GM12878 (cell line): ENCODE measurements at regions not wholly inside any gene's neighbourhood (a gene's known extent, or its start where the extent isn't known, plus 50 kb on each side); places are given as distances from the start of the nearest gene placed in this dataset.

Experiments used
- ATAC-seq: fragments of 200-7000 bp; cut with Tn5 transposase; 3 replicates; pipeline ENCODE4 v1.9.1; 2020; ENCODE audit warnings: mild to moderate bottlenecking, moderate library complexity
- BruUV-seq: library from RNA; stranded (reverse); fragments of 400-500 nt; replicated peaks from 2 replicates; lab custom pipeline; 2021; lab: Mats Ljungman, UMichigan
- CTCF ChIA-PET: fragments of 300-600 bp; sonication (Branson Sonifier 250); formaldehyde crosslinking; extraction: SDS; loops from one replicate; lab custom pipeline; 2021; ENCODE audit warnings: inconsistent platforms; lab: Yijun Ruan, JAX
- POLR2A ChIA-PET: fragments of 350-600 bp; formaldehyde crosslinking; extraction: SDS; loops from one replicate; lab custom pipeline; 2021; ENCODE audit warnings: inconsistent platforms; lab: Charles Lee
- RAD21 ChIA-PET: fragments of 300-600 bp; sonication (Branson Sonifier 250); formaldehyde crosslinking; loops from one replicate; lab custom pipeline; 2023; ENCODE audit warnings: antibody characterized with exemption; ENCODE audit not compliant: unreplicated experiment; lab: Charles Lee
- SMC1A ChIA-PET: fragments of 300-600 bp; sonication (Branson Sonifier 250); formaldehyde crosslinking; loops from one replicate; lab custom pipeline; 2023; ENCODE audit not compliant: unreplicated experiment, uncharacterized antibody; lab: Charles Lee
- DNase-seq: peaks from one replicate; pipeline ENCODE4 v3.0.0-alpha.2; 2011; ENCODE audit warnings: low read depth, low spot score
- FAIRE-seq: peaks from 3 replicates; lab custom pipeline; 2011; peaks lifted over from hg19 to GRCh38; lab: Jason Lieb, UNC
- H2AFZ ChIP-seq: 2 replicates; pipeline ENCODE4 v1.6.0; 2011; ENCODE audit warnings: low read depth, low read length, control low read depth; ENCODE audit not compliant: control insufficient read depth
- H3K27ac ChIP-seq: 2 replicates; pipeline ENCODE4 v1.5.1; 2011; ENCODE audit warnings: control low read depth; ENCODE audit not compliant: control insufficient read depth, insufficient read depth
- H3K27me3 ChIP-seq, 2 experiments: replicated peaks in 1 of 2; 2 replicates each; pipeline versions ENCODE4 v1.6.0 to v1.6.1; 2011; ENCODE audit warnings: low read length in 1 of 2; ENCODE audit not compliant: control insufficient read depth in 2 of 2, insufficient read depth in 2 of 2
- H3K36me3 ChIP-seq, 2 experiments: 2 replicates each; pipeline ENCODE4 v1.5.1; 2011; ENCODE audit warnings: low read length in 1 of 2; ENCODE audit not compliant: control insufficient read depth in 2 of 2, insufficient read depth in 2 of 2
- H3K4me1 ChIP-seq: 2 replicates; pipeline ENCODE4 v1.6.1; 2011; ENCODE audit warnings: mild to moderate bottlenecking, low read length, moderate library complexity, mixed read lengths; ENCODE audit not compliant: control insufficient read depth, insufficient read depth
- H3K4me2 ChIP-seq: 2 replicates; pipeline ENCODE4 v1.6.0; 2011; ENCODE audit warnings: control low read depth; ENCODE audit not compliant: control insufficient read depth, insufficient read depth
- H3K4me3 ChIP-seq: fragments of 200-600 bp; sonication (generic); 2 replicates; pipeline ENCODE4 v1.5.1; 2016
- H3K79me2 ChIP-seq: 2 replicates; pipeline ENCODE4 v1.6.0; 2011; ENCODE audit warnings: low read length; ENCODE audit not compliant: control insufficient read depth, insufficient read depth
- H3K9ac ChIP-seq: 2 replicates; pipeline ENCODE4 v1.8.0; 2011; ENCODE audit warnings: low read length, control low read depth, mixed read lengths; ENCODE audit not compliant: control insufficient read depth, insufficient read depth
- H3K9me3 ChIP-seq: replicated peaks from 3 replicates; pipeline ENCODE4 v1.5.1; 2011; ENCODE audit warnings: mild to moderate bottlenecking, low read length; ENCODE audit not compliant: control insufficient read depth, insufficient read depth
- H4K20me1 ChIP-seq: 2 replicates; pipeline ENCODE4 v1.6.0; 2011; ENCODE audit not compliant: control insufficient read depth, insufficient read depth
- BCL11A ChIP-seq: IDR thresholded peaks from 2 replicates; pipeline ENCODE4 v1.6.1; 2011; ENCODE audit warnings: low read depth, low read length
- FOXK2 ChIP-seq: fragments of 450-650 bp; IDR thresholded peaks from 2 replicates; pipeline ENCODE4 v1.6.1; 2017; ENCODE audit warnings: mild to moderate bottlenecking, moderate library complexity
- HDGF ChIP-seq: fragments of 450-650 bp; IDR thresholded peaks from 2 replicates; pipeline ENCODE4 v1.6.1; 2016; ENCODE audit warnings: antibody characterized with exemption
- IKZF2 ChIP-seq, 2 experiments: fragments of 450-650 bp; IDR thresholded peaks; 2 replicates each; pipeline ENCODE4 v1.6.1; 2017; ENCODE audit warnings: mild to moderate bottlenecking in 2 of 2, moderate library complexity in 2 of 2
- JUNB ChIP-seq: IDR thresholded peaks from 2 replicates; pipeline ENCODE4 v1.6.1; 2016; ENCODE audit warnings: antibody characterized with exemption, mild to moderate bottlenecking
- KDM1A ChIP-seq: fragments of 200-600 bp; sonication (generic); IDR thresholded peaks from 2 replicates; pipeline ENCODE4 v1.6.1; 2016; ENCODE audit warnings: borderline replicate concordance
- MXI1 ChIP-seq: fragments of 150-350 bp; IDR thresholded peaks from 2 replicates; pipeline ENCODE4 v1.6.1; 2011; ENCODE audit warnings: low read depth, mild to moderate bottlenecking, inconsistent platforms, low read length, improper control_type of control experiment
- PAX5 ChIP-seq: IDR thresholded peaks from 2 replicates; pipeline ENCODE4 v1.6.1; 2011; ENCODE audit warnings: low read depth, low read length, borderline replicate concordance
- SIX5 ChIP-seq: IDR thresholded peaks from 2 replicates; pipeline ENCODE4 v1.6.1; 2011; ENCODE audit warnings: mild to moderate bottlenecking, low read depth, low read length, moderate library complexity; ENCODE audit not compliant: severe bottlenecking
- SPI1 ChIP-seq: IDR thresholded peaks from 2 replicates; pipeline ENCODE4 v1.6.1; 2011; ENCODE audit warnings: low read depth, mild to moderate bottlenecking, low read length, moderate library complexity, borderline replicate concordance; ENCODE audit not compliant: insufficient read depth
- TCF3 ChIP-seq: IDR thresholded peaks from 2 replicates; pipeline ENCODE4 v1.6.1; 2012; ENCODE audit warnings: low read depth, mild to moderate bottlenecking, low read length, borderline replicate concordance; ENCODE audit not compliant: insufficient read depth
- WRNIP1 ChIP-seq: IDR thresholded peaks from 2 replicates; pipeline ENCODE4 v1.6.1; 2011; ENCODE audit warnings: low read depth, low read length, improper control_type of control experiment, borderline replicate concordance
- ZNF24 ChIP-seq: fragments of 450-650 bp; IDR thresholded peaks from 2 replicates; pipeline ENCODE4 v1.6.1; 2017; ENCODE audit warnings: antibody characterized with exemption, mild to moderate bottlenecking
- ZNF622 ChIP-seq: fragments of 450-650 bp; IDR thresholded peaks from 2 replicates; pipeline ENCODE4 v1.6.1; 2017; ENCODE audit warnings: mild to moderate bottlenecking, inconsistent platforms
- WGBS: methylation state at CpG from one replicate; pipeline ENCODE4 v1.1.6; 2016; ENCODE audit warnings: low lambda C conversion rate; ENCODE audit not compliant: insufficient replicate concordance, insufficient coverage; ENCODE audit errors: missing lambda C conversion rate; 5-methylcytosine and 5-hydroxymethylcytosine counted together
- in situ Hi-C: fragments of 300-500 bp; cut with MboI; formaldehyde crosslinking; loops from 9 replicates; pipeline ENCODE4 v1.14.3; 2018; ENCODE audit warnings: mixed read lengths
- intact Hi-C: fragments of 100-400 bp; cut with micrococcal nuclease; formaldehyde crosslinking; loops from one replicate; pipeline ENCODE4 v1.14.2; 2022; ENCODE audit not compliant: unreplicated experiment
- TF ChIP-seq, protein P1 (sequence below): fragments of 450-650 bp; IDR thresholded peaks from 2 replicates; pipeline ENCODE4 v1.6.1; 2018; ENCODE audit warnings: borderline replicate concordance, mild to moderate bottlenecking; ENCODE audit not compliant: partially characterized antibody

- H4K20me1 ChIP-seq: no peaks in the 10 kb centered on the region
- H3K9ac ChIP-seq: no peak overlapping the region
- intact Hi-C loops: no loop called here
- no peaks in the 10 kb centered on the region for H3K9me3 ChIP-seq
- no peaks in the 10 kb centered on the region for H3K4me1 ChIP-seq
- 43% methylated on average over 10 of the region's 10 CpGs for WGBS
- no peak for FAIRE-seq
- no peak for DNase-seq
- H3K27me3 ChIP-seq: no peaks in the 10 kb centered on the region; a peak in 3 of 4 replicates
- no peaks in the 10 kb centered on the region for H3K79me2 ChIP-seq
- no peak overlapping the region for H3K4me2 ChIP-seq
- ATAC-seq: no peak
- TF ChIP-seq BCL11A: no peak
- TF ChIP-seq HDGF: no peak
- TF ChIP-seq JUNB: no peak
- no peak for TF ChIP-seq SIX5
- TF ChIP-seq TCF3: no peak
- no peak for TF ChIP-seq IKZF2 (IDR thresholded peaks at IDR 0.05)
- no peak for TF ChIP-seq FOXK2
- TF ChIP-seq MXI1: no peak
- TF ChIP-seq ZNF24: no peak
- TF ChIP-seq SPI1: no peak
- TF ChIP-seq, protein P1, sequence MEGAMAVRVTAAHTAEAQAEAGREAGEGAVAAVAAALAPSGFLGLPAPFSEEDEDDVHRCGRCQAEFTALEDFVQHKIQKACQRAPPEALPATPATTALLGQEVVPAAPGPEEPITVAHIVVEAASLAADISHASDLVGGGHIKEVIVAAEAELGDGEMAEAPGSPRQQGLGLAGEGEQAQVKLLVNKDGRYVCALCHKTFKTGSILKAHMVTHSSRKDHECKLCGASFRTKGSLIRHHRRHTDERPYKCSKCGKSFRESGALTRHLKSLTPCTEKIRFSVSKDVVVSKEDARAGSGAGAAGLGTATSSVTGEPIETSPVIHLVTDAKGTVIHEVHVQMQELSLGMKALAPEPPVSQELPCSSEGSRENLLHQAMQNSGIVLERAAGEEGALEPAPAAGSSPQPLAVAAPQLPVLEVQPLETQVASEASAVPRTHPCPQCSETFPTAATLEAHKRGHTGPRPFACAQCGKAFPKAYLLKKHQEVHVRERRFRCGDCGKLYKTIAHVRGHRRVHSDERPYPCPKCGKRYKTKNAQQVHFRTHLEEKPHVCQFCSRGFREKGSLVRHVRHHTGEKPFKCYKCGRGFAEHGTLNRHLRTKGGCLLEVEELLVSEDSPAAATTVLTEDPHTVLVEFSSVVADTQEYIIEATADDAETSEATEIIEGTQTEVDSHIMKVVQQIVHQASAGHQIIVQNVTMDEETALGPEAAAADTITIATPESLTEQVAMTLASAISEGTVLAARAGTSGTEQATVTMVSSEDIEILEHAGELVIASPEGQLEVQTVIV: no peak
- no peak for TF ChIP-seq ZNF622
- no peak for TF ChIP-seq WRNIP1
- TF ChIP-seq KDM1A: no peak
- no peak for TF ChIP-seq PAX5
- no peak overlapping the region for H2AFZ ChIP-seq
- no TSS peak for BruUV-seq
- ChIA-PET POLR2A (no interaction called here), SMC1A (no interaction called here), RAD21 (interaction anchor here (0.9 kb wide), 1 partner anchor 13 kb away, joined by 3 read pairs; no protein-coding TSS in a partner anchor), CTCF (interaction anchor here (1.2 kb wide), 2 partner anchors 11 to 13 kb away, joined by 3 to 4 read pairs; no protein-coding TSS in a partner anchor)
- no peak overlapping the region for H3K27ac ChIP-seq
- H3K4me3 ChIP-seq: no peak overlapping the region
- in situ Hi-C loops: no loop called here
- H3K36me3 ChIP-seq: no peaks in the 10 kb centered on the region
Observed at GRCh38 chr3:176951586-176952292, 245.5 kb downstream of the TBL1XR1 start.
